ENCODE measurements at regions not wholly inside any gene's neighbourhood (a gene's known extent, or its start where the extent isn't known, plus 50 kb on each side); places are given as distances from the start of the nearest gene placed in this dataset.
A peak's percentile ranks its signal among the peaks of the same experiment; 100 is the strongest.

DNA sequence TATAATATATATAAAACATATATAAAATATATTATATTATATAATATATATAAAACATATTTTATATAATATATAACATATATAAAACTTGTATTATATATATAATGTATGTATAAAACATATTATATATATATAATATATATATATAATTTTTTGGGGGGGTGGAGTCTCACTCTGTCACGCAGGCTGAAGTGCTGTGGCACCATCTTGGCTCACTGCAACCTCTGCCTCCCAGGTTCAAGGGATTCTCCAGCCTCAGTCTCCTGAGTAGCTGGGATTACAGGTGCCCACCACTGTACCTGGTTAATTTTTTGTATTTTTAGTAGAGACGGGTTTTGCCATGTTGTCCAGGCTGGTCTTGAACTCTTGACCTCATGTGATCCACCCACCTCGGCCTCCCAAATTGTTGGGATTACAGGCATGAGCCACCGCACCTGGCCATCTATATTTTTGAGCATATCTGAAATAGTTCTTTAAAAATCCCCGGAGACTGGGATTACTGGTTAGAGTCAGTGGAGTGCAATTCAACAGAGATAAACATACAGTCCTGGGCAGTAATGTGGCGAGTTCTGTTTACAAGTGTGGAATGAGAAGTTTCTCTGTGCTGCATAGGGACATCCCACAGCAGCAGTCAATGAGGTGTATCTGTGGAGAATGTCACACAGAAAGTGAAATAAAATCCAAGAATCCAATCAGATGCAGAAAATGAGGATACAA is 208.4 kb downstream of the MYCN start:
- TF ChIP-seq, protein P1, sequence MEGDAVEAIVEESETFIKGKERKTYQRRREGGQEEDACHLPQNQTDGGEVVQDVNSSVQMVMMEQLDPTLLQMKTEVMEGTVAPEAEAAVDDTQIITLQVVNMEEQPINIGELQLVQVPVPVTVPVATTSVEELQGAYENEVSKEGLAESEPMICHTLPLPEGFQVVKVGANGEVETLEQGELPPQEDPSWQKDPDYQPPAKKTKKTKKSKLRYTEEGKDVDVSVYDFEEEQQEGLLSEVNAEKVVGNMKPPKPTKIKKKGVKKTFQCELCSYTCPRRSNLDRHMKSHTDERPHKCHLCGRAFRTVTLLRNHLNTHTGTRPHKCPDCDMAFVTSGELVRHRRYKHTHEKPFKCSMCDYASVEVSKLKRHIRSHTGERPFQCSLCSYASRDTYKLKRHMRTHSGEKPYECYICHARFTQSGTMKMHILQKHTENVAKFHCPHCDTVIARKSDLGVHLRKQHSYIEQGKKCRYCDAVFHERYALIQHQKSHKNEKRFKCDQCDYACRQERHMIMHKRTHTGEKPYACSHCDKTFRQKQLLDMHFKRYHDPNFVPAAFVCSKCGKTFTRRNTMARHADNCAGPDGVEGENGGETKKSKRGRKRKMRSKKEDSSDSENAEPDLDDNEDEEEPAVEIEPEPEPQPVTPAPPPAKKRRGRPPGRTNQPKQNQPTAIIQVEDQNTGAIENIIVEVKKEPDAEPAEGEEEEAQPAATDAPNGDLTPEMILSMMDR (IDR thresholded peaks at IDR 0.05), result no peak
- Mint-ChIP-seq H3K36me3 (ENCODE audit: low read depth) (no peaks in the 10 kb centered on the region), H3K9me3 (no peaks in the 10 kb centered on the region), H3K4me1 (ENCODE audit: low read depth) (no peaks in the 10 kb centered on the region), H3K4me3 (no peak overlapping the region), H3K27me3 (peaks cover 13% of the 10 kb centered on the region), H3K27ac (no peak overlapping the region)
- intact Hi-C loops (cut with DNase I, micrococcal nuclease), result no loop called here
- Histone ChIP-seq H3K4me1 (ENCODE audit: insufficient read depth, low read length) (no peaks in the 10 kb centered on the region), H3K36me3 (ENCODE audit: insufficient read depth, low read length) (no peaks in the 10 kb centered on the region), H3K27ac (ENCODE audit: low read depth in 1 of 2, low read length in 2 of 2) (no peak overlapping the region), H3K27me3 (ENCODE audit: control insufficient read depth in 1 of 2, insufficient read depth in 2 of 2, low read length in 2 of 2) (no peaks in the 10 kb centered on the region), H3K4me3 (ENCODE audit: low read length) (no peak overlapping the region), H3K9me3 (ENCODE audit: control insufficient read depth in 1 of 2, insufficient read depth in 1 of 2, low read length in 2 of 2) (peaks cover 0 to 4% of the 10 kb centered on the region in 2 experiments)
- ChIA-PET CTCF (no interaction called here), POLR2A (no interaction called here)
- ATAC-seq (ENCODE audit: poor library complexity), result peak; percentile 37
- peak in 1 of 14 experiments; percentile 31 for DNase-seq

DNA sequence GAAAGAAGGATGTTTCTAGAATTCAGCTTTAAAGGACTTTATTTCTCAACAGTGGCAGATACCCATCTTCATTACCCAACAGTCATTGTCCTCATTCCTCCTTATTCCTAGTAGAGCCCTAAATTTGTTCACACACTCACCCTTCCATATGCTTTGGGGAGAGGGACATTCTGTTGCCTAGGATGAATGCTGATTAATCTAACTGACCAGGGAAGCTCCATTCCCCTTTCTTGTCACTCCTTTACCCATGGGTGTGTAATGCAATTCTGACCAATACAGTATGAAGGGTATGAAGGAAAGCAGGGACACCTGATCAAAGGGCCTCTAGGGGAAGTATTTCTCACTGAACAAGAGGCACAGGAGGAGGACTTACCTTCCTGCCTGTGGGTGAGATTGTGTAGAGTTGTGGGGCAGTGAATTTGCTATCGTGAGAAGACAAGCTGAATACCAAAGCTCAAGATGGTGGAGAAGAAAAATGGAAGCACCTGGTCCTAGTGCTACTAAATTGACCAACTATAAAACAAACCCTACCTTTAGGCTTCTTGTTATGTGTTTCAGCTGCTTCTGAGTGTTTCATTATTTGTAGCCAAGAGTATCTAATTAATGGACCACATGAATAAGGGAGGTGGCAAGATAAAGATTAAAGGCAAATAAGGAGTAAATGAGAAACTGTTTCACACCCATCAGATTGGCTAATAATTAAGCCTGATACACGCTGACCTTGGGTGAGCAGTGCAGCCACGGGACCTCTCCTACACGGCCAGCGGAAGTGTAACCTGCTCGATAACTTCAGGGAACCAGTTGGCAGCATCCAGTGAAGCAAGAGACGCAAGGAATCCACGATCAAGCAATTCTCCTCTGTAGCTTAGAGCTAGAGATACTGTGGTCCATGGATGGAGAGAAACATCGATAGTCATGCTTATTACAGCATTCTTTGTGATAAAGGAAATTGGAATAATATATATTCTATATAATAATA is 202.3 kb downstream of the MYCN start:
- H3K4me3 Mint-ChIP-seq, result no peak overlapping the region
- ATAC-seq (ENCODE audit: poor library complexity), result peak; percentile 43

DNA sequence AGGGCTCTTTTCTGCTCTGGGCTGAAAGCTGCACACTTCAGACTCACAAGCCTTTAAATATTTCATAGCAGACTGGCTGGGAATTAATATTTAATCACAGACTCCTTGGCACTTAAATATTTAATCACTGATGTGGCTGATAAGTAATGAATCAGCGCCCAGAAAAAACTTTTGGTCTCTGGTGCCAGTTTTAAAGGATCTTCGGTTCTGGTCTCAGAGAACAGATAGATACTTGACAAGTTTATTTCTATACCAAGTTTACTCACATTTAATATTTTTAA is 201.2 kb downstream of the MYCN start:
- TF ChIP-seq, protein P1 (IDR thresholded peaks at IDR 0.05), result no peak
- no peak for ATAC-seq (ENCODE audit: poor library complexity)
- intact Hi-C loops (cut with DNase I, micrococcal nuclease), result no loop called here

More for the DNA sequence above, 202.3 kb downstream of the MYCN start:
- Mint-ChIP-seq H3K27ac (no peak overlapping the region), H3K27me3 (no peaks in the 10 kb centered on the region), H3K9me3 (no peaks in the 10 kb centered on the region), H3K36me3 (ENCODE audit: low read depth) (no peaks in the 10 kb centered on the region), H3K4me1 (ENCODE audit: low read depth) (no peaks in the 10 kb centered on the region)
- H3K27me3 ChIP-seq (ENCODE audit: control insufficient read depth in 1 of 2, insufficient read depth in 2 of 2, low read length in 2 of 2), result no peaks in the 10 kb centered on the region
- no peaks in the 10 kb centered on the region for H3K9me3 ChIP-seq (ENCODE audit: control insufficient read depth in 1 of 2, insufficient read depth in 1 of 2, low read length in 2 of 2)
- peak in 1 of 14 experiments; percentile 39 for DNase-seq
- no peaks in the 10 kb centered on the region for H3K36me3 ChIP-seq (ENCODE audit: insufficient read depth, low read length)
- no peak overlapping the region for H3K4me3 ChIP-seq (ENCODE audit: low read length)
- H3K4me1 ChIP-seq (ENCODE audit: insufficient read depth, low read length), result no peaks in the 10 kb centered on the region
- H3K27ac ChIP-seq (ENCODE audit: low read depth in 1 of 2, low read length in 2 of 2), result no peak overlapping the region
- intact Hi-C loops (cut with DNase I, micrococcal nuclease), result no loop called here
- ChIA-PET POLR2A (interaction anchor here (1.1 to 1.4 kb wide), 3 partner anchors 8 to 203 kb away, joined by 3 to 4 read pairs (median 4); no protein-coding TSS in a partner anchor), CTCF (no interaction called here)
- TF ChIP-seq, protein P1 (IDR thresholded peaks at IDR 0.05), result no peak

More for the DNA sequence above, 201.2 kb downstream of the MYCN start:
- CTCF ChIA-PET, result no interaction called here
- Histone ChIP-seq H3K9me3 (ENCODE audit: control insufficient read depth in 1 of 2, insufficient read depth in 1 of 2, low read length in 2 of 2) (no peaks in the 10 kb centered on the region), H3K4me1 (ENCODE audit: insufficient read depth, low read length) (no peaks in the 10 kb centered on the region), H3K27ac (ENCODE audit: low read depth in 1 of 2, low read length in 2 of 2) (no peak overlapping the region), H3K27me3 (ENCODE audit: control insufficient read depth in 1 of 2, insufficient read depth in 2 of 2, low read length in 2 of 2) (no peaks in the 10 kb centered on the region), H3K36me3 (ENCODE audit: insufficient read depth, low read length) (no peaks in the 10 kb centered on the region), H3K4me3 (ENCODE audit: low read length) (no peak overlapping the region)
- no peaks in the 10 kb centered on the region for H3K9me3 Mint-ChIP-seq
- no peaks in the 10 kb centered on the region for H3K27me3 Mint-ChIP-seq
- H3K4me3 Mint-ChIP-seq, result no peak overlapping the region
- no peaks in the 10 kb centered on the region for H3K4me1 Mint-ChIP-seq (ENCODE audit: low read depth)
- H3K27ac Mint-ChIP-seq, result no peak overlapping the region
- DNase-seq, result no peak
- POLR2A ChIA-PET, result interaction anchor here (1.1 to 1.4 kb wide), 2 partner anchors 9 to 202 kb away, joined by 3 to 4 read pairs; no protein-coding TSS in a partner anchor
- H3K36me3 Mint-ChIP-seq (ENCODE audit: low read depth), result no peaks in the 10 kb centered on the region
